ENCODE measurements at regions not wholly inside any gene's neighbourhood (a gene's known extent, or its start where the extent isn't known, plus 50 kb on each side); places are given as distances from the start of the nearest gene placed in this dataset.

DNA sequence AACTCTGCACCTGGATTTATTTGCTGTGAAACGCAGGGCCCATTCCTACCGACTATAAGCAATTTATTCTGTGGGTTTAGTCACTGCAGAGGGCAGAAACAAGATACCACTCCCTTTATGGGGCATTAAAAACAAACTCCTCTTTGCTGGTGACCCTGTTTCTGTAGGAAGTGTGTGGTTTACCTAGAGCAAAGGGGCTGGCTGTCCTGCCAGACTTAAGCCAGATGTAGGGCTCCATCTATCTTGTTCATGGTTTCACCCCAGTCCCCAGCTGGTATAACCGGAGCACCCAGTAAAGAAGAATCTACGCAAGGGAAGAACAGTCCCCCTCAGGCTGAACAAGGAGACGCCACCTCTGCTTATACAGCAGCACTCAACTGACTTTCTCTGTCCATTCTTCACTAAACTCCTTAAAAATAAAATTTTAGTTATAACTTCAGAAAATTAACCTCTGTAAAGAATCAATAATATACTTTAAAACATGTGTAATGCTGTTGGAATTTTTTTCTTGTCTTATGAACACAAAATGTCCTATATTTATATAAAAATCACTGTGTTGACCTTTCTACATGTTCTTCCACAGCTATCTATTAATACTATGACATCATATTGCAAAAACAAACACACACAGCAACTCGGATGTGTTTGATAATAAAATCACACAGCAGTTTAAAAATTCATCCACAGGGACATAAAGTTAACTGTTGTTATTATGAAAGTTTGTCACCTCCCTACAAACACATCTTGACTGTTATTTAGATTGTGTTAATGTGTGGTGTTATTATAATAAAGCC lies 126.1 kb upstream of the RPS6KA2 start:
- H3K9me3 ChIP-seq (ENCODE audit: control extremely low read depth in 1 of 3, control insufficient read depth in 2 of 3, insufficient read depth in 1 of 3, low read length in 2 of 3): peaks cover 0 to 8% (median 0%) of the 10 kb centered on the region in 3 donors
- H3K9ac ChIP-seq (ENCODE audit: low read length): no peak overlapping the region
- no peaks in the 10 kb centered on the region for H3K36me3 ChIP-seq (replicated peaks in 1 of 2; ENCODE audit: control extremely low read depth in 1 of 2, control insufficient read depth in 1 of 2, extremely low read depth in 1 of 2, insufficient read depth in 2 of 2, low read length in 1 of 2)
- H3K27me3 Mint-ChIP-seq: peaks cover 31% of the 10 kb centered on the region
- no peaks in the 10 kb centered on the region for H4K20me1 ChIP-seq (ENCODE audit: control insufficient read depth, insufficient read depth, low read length, poor library complexity, severe bottlenecking)
- no peak overlapping the region for H2AFZ ChIP-seq (ENCODE audit: insufficient read depth, low read depth, low read length, poor library complexity, severe bottlenecking)
- peaks cover 0 to 31% (median 5%) of the 10 kb centered on the region in 4 experiments for H3K27me3 ChIP-seq (replicated peaks in 1 of 4; ENCODE audit: control extremely low read depth in 1 of 4, control insufficient read depth in 3 of 4, insufficient read depth in 4 of 4, low read length in 3 of 4)
- H3K27ac ChIP-seq (ENCODE audit: low read length in 2 of 2): no peak overlapping the region
- 67% methylated on average over 1 of the region's 6 CpGs for WGBS (ENCODE audit: insufficient coverage)
- intact Hi-C loops (cut with micrococcal nuclease): loop anchor here (10.0 kb wide), 1 partner anchor 128 kb away; the partner anchor contains the start of gene RPS6KA2
- ChIA-PET POLR2A (no interaction called here), CTCF (no interaction called here)
- no peaks in the 10 kb centered on the region for H3K9me3 Mint-ChIP-seq (ENCODE audit: insufficient read depth)
- no peak overlapping the region for H3K4me3 ChIP-seq (ENCODE audit: control extremely low read depth in 1 of 5, extremely low read depth in 1 of 5, insufficient read depth in 1 of 5, low read depth in 2 of 5, low read length in 4 of 5)
- TF ChIP-seq, protein P1, sequence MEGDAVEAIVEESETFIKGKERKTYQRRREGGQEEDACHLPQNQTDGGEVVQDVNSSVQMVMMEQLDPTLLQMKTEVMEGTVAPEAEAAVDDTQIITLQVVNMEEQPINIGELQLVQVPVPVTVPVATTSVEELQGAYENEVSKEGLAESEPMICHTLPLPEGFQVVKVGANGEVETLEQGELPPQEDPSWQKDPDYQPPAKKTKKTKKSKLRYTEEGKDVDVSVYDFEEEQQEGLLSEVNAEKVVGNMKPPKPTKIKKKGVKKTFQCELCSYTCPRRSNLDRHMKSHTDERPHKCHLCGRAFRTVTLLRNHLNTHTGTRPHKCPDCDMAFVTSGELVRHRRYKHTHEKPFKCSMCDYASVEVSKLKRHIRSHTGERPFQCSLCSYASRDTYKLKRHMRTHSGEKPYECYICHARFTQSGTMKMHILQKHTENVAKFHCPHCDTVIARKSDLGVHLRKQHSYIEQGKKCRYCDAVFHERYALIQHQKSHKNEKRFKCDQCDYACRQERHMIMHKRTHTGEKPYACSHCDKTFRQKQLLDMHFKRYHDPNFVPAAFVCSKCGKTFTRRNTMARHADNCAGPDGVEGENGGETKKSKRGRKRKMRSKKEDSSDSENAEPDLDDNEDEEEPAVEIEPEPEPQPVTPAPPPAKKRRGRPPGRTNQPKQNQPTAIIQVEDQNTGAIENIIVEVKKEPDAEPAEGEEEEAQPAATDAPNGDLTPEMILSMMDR (IDR thresholded peaks at IDR 0.05): no peak
- no peak for TF ChIP-seq EZH2 (IDR thresholded peaks at IDR 0.05; ENCODE audit: borderline replicate concordance, insufficient read depth, low read depth, low read length, poor library complexity, severe bottlenecking)
- no peak overlapping the region for H3K27ac Mint-ChIP-seq
- H3K4me1 Mint-ChIP-seq: peaks cover 34% of the 10 kb centered on the region
- DNase-seq: no peak
- H3K4me2 ChIP-seq (replicated peaks; ENCODE audit: low read depth, low read length, poor library complexity, severe bottlenecking): no peak overlapping the region
- ATAC-seq (ENCODE audit: low read depth): no peak
- H3K4me3 Mint-ChIP-seq: no peak overlapping the region
- no peaks in the 10 kb centered on the region for H3K79me2 ChIP-seq (ENCODE audit: control insufficient read depth, insufficient read depth, low read length)
- H3K4me1 ChIP-seq (ENCODE audit: control insufficient read depth in 2 of 2, insufficient read depth in 2 of 2, low read length in 2 of 2): peaks cover 26 to 30% of the 10 kb centered on the region in 2 donors

DNA sequence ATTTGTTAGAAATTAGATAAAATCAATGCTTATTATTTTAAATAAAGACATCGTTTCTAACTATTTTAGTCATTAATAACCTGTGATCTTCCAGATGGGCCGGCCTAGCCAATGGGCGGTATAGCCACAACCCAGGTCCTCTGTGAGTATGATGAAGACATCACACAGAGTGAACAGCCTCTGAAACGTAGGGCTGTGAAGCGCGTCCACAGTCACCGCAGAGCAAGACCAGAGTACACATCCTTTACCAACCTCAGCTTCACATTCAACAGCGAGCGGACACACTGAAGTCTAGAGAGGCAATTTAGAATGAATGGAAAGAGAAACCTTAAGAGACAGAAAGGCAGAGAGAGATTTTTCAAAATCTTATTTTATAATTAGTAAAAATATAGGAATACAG lies 125.0 kb upstream of the RPS6KA2 start:
- Mint-ChIP-seq H3K27ac (no peak overlapping the region), H3K9me3 (ENCODE audit: insufficient read depth) (no peaks in the 10 kb centered on the region), H3K4me3 (no peak overlapping the region), H3K4me1 (peaks cover 29% of the 10 kb centered on the region), H3K27me3 (peaks cover 21% of the 10 kb centered on the region)
- no peak overlapping the region for H3K27ac ChIP-seq (ENCODE audit: low read length in 2 of 2)
- CTCF ChIA-PET: interaction anchor here (2.5 kb wide), 1 partner anchor 23 kb away, joined by 8 read pairs; no protein-coding TSS in a partner anchor
- no peaks in the 10 kb centered on the region for H3K36me3 ChIP-seq (replicated peaks in 1 of 2; ENCODE audit: control extremely low read depth in 1 of 2, control insufficient read depth in 1 of 2, extremely low read depth in 1 of 2, insufficient read depth in 2 of 2, low read length in 1 of 2)
- H3K4me1 ChIP-seq (ENCODE audit: control insufficient read depth in 2 of 2, insufficient read depth in 2 of 2, low read length in 2 of 2): peaks cover 26 to 34% of the 10 kb centered on the region in 2 donors
- H3K4me3 ChIP-seq (ENCODE audit: control extremely low read depth in 1 of 5, extremely low read depth in 1 of 5, insufficient read depth in 1 of 5, low read depth in 2 of 5, low read length in 4 of 5): no peak overlapping the region
- H3K4me2 ChIP-seq (replicated peaks; ENCODE audit: low read depth, low read length, poor library complexity, severe bottlenecking): peak overlapping the region; percentile 89
- intact Hi-C loops (cut with micrococcal nuclease): loop anchor here (10.0 kb wide), 1 partner anchor 127 kb away; the partner anchor contains the start of gene RPS6KA2
- no peak for ATAC-seq (ENCODE audit: low read depth)
- no peaks in the 10 kb centered on the region for H3K79me2 ChIP-seq (ENCODE audit: control insufficient read depth, insufficient read depth, low read length)
- DNase-seq: peak; percentile 49
- WGBS (ENCODE audit: insufficient coverage): no CpG with 5 or more reads among the region's 9 CpGs
- TF ChIP-seq EZH2 (IDR thresholded peaks at IDR 0.05; ENCODE audit: borderline replicate concordance, insufficient read depth, low read depth, low read length, poor library complexity, severe bottlenecking): no peak
- TF ChIP-seq, protein P1 (IDR thresholded peaks at IDR 0.05): no peak
- peaks cover 0 to 8% (median 0%) of the 10 kb centered on the region in 3 donors for H3K9me3 ChIP-seq (ENCODE audit: control extremely low read depth in 1 of 3, control insufficient read depth in 2 of 3, insufficient read depth in 1 of 3, low read length in 2 of 3)
- no peaks in the 10 kb centered on the region for H4K20me1 ChIP-seq (ENCODE audit: control insufficient read depth, insufficient read depth, low read length, poor library complexity, severe bottlenecking)
- POLR2A ChIA-PET: no interaction called here
- no peak overlapping the region for H3K9ac ChIP-seq (ENCODE audit: low read length)
- H3K27me3 ChIP-seq (replicated peaks in 1 of 4; ENCODE audit: control extremely low read depth in 1 of 4, control insufficient read depth in 3 of 4, insufficient read depth in 4 of 4, low read length in 3 of 4): peaks cover 0 to 27% (median 7%) of the 10 kb centered on the region in 4 experiments
- H2AFZ ChIP-seq (ENCODE audit: insufficient read depth, low read depth, low read length, poor library complexity, severe bottlenecking): no peak overlapping the region

Data from B cell (primary cell).